Smooth muscle cell (in vitro differentiated cells): ENCODE measurements at regions not wholly inside any gene's neighbourhood (a gene's known extent, or its start where the extent isn't known, plus 50 kb on each side); places are given as distances from the start of the nearest gene placed in this dataset.

Source experiments
- DNase-seq: peaks from one replicate; lab custom pipeline; 2025; ENCODE audit not compliant: unreplicated experiment; lab: John Stamatoyannopoulos, UW
- H2AFZ ChIP-seq: fragments of 200-600 bp; sonication (generic); 2 replicates; pipeline ENCODE4 v1.6.0; 2016; ENCODE audit warnings: antibody characterized with exemption, low read depth, mild to moderate bottlenecking
- H3F3A ChIP-seq: fragments of 200-600 bp; sonication (generic); 2 replicates; pipeline ENCODE4 v1.6.0; 2017; ENCODE audit warnings: antibody characterized with exemption, low read depth
- H3K27ac ChIP-seq: fragments of 200-600 bp; sonication (generic); 2 replicates; pipeline ENCODE4 v1.5.1; 2016; ENCODE audit warnings: low read depth, mild to moderate bottlenecking
- H3K27me3 ChIP-seq: fragments of 200-600 bp; sonication (generic); 2 replicates; pipeline ENCODE4 v1.6.1; 2016; ENCODE audit warnings: low read depth, mild to moderate bottlenecking
- H3K36me3 ChIP-seq: fragments of 200-600 bp; sonication (generic); 2 replicates; pipeline ENCODE4 v1.5.1; 2016; ENCODE audit warnings: low read depth
- H3K4me1 ChIP-seq: fragments of 200-600 bp; sonication (generic); 2 replicates; pipeline ENCODE4 v1.5.1; 2016; ENCODE audit warnings: low read depth
- H3K4me2 ChIP-seq: fragments of 200-600 bp; sonication (generic); 2 replicates; pipeline ENCODE4 v1.6.0; 2016; ENCODE audit warnings: mild to moderate bottlenecking
- H3K4me3 ChIP-seq: fragments of 200-600 bp; sonication (generic); 2 replicates; pipeline ENCODE4 v1.5.1; 2016; ENCODE audit warnings: mild to moderate bottlenecking
- H3K79me2 ChIP-seq: fragments of 200-600 bp; sonication (generic); 2 replicates; pipeline ENCODE4 v1.6.0; 2016; ENCODE audit warnings: low read depth, mild to moderate bottlenecking
- H3K9ac ChIP-seq: fragments of 200-600 bp; sonication (generic); 2 replicates; pipeline ENCODE4 v1.6.0; 2016; ENCODE audit warnings: low read depth
- H3K9me3 ChIP-seq: fragments of 200-600 bp; sonication (generic); replicated peaks from 2 replicates; pipeline ENCODE4 v1.5.1; 2016; ENCODE audit warnings: low read depth
- H4K20me1 ChIP-seq: fragments of 200-600 bp; sonication (generic); 2 replicates; pipeline ENCODE4 v1.6.0; 2016; ENCODE audit warnings: low read depth
- WGBS: methylation state at CpG from one replicate; pipeline ENCODE4 v1.1.7; 2016; ENCODE audit warnings: low lambda C conversion rate; 5-methylcytosine and 5-hydroxymethylcytosine counted together
- TF ChIP-seq, protein P1 (sequence below): fragments of 200-600 bp; sonication (generic); IDR thresholded peaks from 2 replicates; pipeline ENCODE4 v1.5.1; 2017; ENCODE audit warnings: borderline replicate concordance, mild to moderate bottlenecking, antibody characterized with exemption; ENCODE audit not compliant: insufficient read depth, poor library complexity, severe bottlenecking

- peak overlapping the region; percentile 47 for H3K4me2 ChIP-seq
- peak overlapping the region; percentile 68 for H2AFZ ChIP-seq
- H3F3A ChIP-seq: no peaks in the 10 kb centered on the region
- H3K9me3 ChIP-seq: no peaks in the 10 kb centered on the region
- no peak for DNase-seq
- TF ChIP-seq, protein P1, sequence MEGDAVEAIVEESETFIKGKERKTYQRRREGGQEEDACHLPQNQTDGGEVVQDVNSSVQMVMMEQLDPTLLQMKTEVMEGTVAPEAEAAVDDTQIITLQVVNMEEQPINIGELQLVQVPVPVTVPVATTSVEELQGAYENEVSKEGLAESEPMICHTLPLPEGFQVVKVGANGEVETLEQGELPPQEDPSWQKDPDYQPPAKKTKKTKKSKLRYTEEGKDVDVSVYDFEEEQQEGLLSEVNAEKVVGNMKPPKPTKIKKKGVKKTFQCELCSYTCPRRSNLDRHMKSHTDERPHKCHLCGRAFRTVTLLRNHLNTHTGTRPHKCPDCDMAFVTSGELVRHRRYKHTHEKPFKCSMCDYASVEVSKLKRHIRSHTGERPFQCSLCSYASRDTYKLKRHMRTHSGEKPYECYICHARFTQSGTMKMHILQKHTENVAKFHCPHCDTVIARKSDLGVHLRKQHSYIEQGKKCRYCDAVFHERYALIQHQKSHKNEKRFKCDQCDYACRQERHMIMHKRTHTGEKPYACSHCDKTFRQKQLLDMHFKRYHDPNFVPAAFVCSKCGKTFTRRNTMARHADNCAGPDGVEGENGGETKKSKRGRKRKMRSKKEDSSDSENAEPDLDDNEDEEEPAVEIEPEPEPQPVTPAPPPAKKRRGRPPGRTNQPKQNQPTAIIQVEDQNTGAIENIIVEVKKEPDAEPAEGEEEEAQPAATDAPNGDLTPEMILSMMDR: no peak
- H3K4me1 ChIP-seq: no peaks in the 10 kb centered on the region
- no peaks in the 10 kb centered on the region for H3K36me3 ChIP-seq
- no peaks in the 10 kb centered on the region for H4K20me1 ChIP-seq
- WGBS: 77% methylated on average over 3 of the region's 3 CpGs
- H3K27ac ChIP-seq: peak overlapping the region; percentile 21
- H3K27me3 ChIP-seq: no peaks in the 10 kb centered on the region
- H3K79me2 ChIP-seq: no peaks in the 10 kb centered on the region
- H3K4me3 ChIP-seq: no peak overlapping the region
- H3K9ac ChIP-seq: no peak overlapping the region
These were observed 165.0 kb upstream of the DCN start for GRCh38 chr12:91347481-91348214.

- Histone ChIP-seq H3K9me3 (no peaks in the 10 kb centered on the region), H3K4me1 (no peaks in the 10 kb centered on the region), H3F3A (no peaks in the 10 kb centered on the region), H3K27ac (peak overlapping the region; percentile 21), H3K9ac (no peak overlapping the region), H4K20me1 (no peaks in the 10 kb centered on the region), H3K4me3 (no peak overlapping the region), H3K4me2 (peak overlapping the region; percentile 12), H3K79me2 (no peaks in the 10 kb centered on the region), H2AFZ (no peak overlapping the region), H3K27me3 (no peaks in the 10 kb centered on the region), H3K36me3 (no peaks in the 10 kb centered on the region)
- TF ChIP-seq, protein P1: no peak
- WGBS: 70% methylated on average over 1 of the region's 1 CpG
- DNase-seq: no peak
These were observed 164.2 kb upstream of the DCN start for GRCh38 chr12:91346827-91347226.

GRCh38 chr12:91344408-91344807 is 161.8 kb upstream of the DCN start:
- DNase-seq: no peak
- 93% methylated on average over 2 of the region's 2 CpGs for WGBS
- H3K9me3 ChIP-seq: no peaks in the 10 kb centered on the region

More at GRCh38 chr12:91344408-91344807, 161.8 kb upstream of the DCN start:
- H3K27me3 ChIP-seq: no peaks in the 10 kb centered on the region
- no peak overlapping the region for H3K4me2 ChIP-seq
- H3K9ac ChIP-seq: no peak overlapping the region
- H3K27ac ChIP-seq: no peak overlapping the region
- TF ChIP-seq, protein P1: no peak
- H4K20me1 ChIP-seq: no peaks in the 10 kb centered on the region
- H2AFZ ChIP-seq: no peak overlapping the region
- H3K4me1 ChIP-seq: no peaks in the 10 kb centered on the region
- no peaks in the 10 kb centered on the region for H3K36me3 ChIP-seq
- no peak overlapping the region for H3K4me3 ChIP-seq
- no peaks in the 10 kb centered on the region for H3F3A ChIP-seq
- no peaks in the 10 kb centered on the region for H3K79me2 ChIP-seq
